Prostate gland (tissue), 2 donors: ENCODE measurements at regions not wholly inside any gene's neighbourhood (a gene's known extent, or its start where the extent isn't known, plus 50 kb on each side); places are given as distances from the start of the nearest gene placed in this dataset.

Experiments used
- DNase-seq: peaks from one replicate; pipeline ENCODE4 v3.0.0-alpha.2; 2019; ENCODE audit warnings: low spot score
- H3K27ac ChIP-seq, 2 donors: fragments of 200-600 bp; sonication (generic); 2 replicates each; pipeline ENCODE4 v1.5.1; 2017 to 2019
- H3K27me3 ChIP-seq: fragments of 200-600 bp; sonication (generic); replicated peaks from 2 replicates; pipeline ENCODE4 v1.5.1; 2019; ENCODE audit not compliant: insufficient read depth
- H3K36me3 ChIP-seq, 2 donors: fragments of 200-600 bp; sonication (generic); 1 replicate in 1 of 2; 2 replicates in 1 of 2; pipeline versions ENCODE4 v1.5.1 to v1.8.1; 2017 to 2019
- H3K4me1 ChIP-seq: fragments of 200-600 bp; sonication (generic); replicated peaks from 2 replicates; pipeline ENCODE4 v1.5.1; 2019
- H3K4me3 ChIP-seq, 2 donors: fragments of 200-600 bp; sonication (generic); 2 replicates each; pipeline ENCODE4 v1.5.1; 2017 to 2019
- H3K9me3 ChIP-seq: fragments of 200-600 bp; sonication (generic); 2 replicates; pipeline ENCODE4 v1.5.1; 2017
- POLR2A ChIP-seq: fragments of 450-650 bp; IDR thresholded peaks from one replicate; pipeline ENCODE4 v1.6.1; 2016; ENCODE audit warnings: antibody characterized with exemption, mild to moderate bottlenecking
- POLR2AphosphoS5 ChIP-seq: sonication (generic); formaldehyde crosslinking; IDR thresholded peaks from one replicate; pipeline ENCODE4 v1.6.1; 2017; ENCODE audit warnings: antibody characterized with exemption
- WGBS: methylation state at CpG from one replicate; pipeline ENCODE4 v1.1.5; 2018; 5-methylcytosine and 5-hydroxymethylcytosine counted together
- intact Hi-C: fragments of 100-400 bp; cut with DNase I; formaldehyde crosslinking; loops from one replicate; pipeline ENCODE4 v1.14.2; 2022
- TF ChIP-seq, protein P1 (sequence below), 4 experiments: fragments of 200-600 bp in 2 of 4; fragments of 450-650 bp in 2 of 4; sonication (generic) in 2 of 4; IDR thresholded peaks; 1 replicate in 3 of 4; 2 replicates in 1 of 4; pipeline ENCODE4 v1.5.1; 2016 to 2019; ENCODE audit warnings: antibody characterized with exemption in 4 of 4, mild to moderate bottlenecking in 2 of 4, moderate library complexity in 2 of 4

DNA sequence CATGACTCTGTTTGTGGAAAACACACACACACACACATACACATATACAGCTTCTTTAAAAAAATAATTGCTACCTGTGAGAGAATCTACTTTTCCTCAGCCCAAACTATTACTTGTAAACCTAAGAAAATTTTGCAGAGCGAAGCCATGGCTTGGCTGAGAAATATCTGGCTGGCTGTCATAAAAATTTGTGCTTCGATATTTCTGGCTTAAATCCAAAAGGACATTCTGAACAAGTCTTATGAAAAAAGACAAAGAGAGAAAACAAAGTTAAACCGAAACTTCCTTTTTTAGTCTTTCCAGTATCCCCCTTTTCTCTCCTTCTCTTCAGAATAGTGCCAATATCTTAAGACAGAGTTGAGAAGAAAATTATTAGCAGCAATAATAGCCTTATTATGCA is 2048.0 kb downstream of the SUCLG1 start:
- Histone ChIP-seq H3K27me3 (no peaks in the 10 kb centered on the region), H3K4me1 (no peaks in the 10 kb centered on the region), H3K36me3 (no peaks in the 10 kb centered on the region), H3K27ac (no peak overlapping the region), H3K9me3 (no peaks in the 10 kb centered on the region), H3K4me3 (no peak overlapping the region)
- 31% methylated on average over 3 of the region's 3 CpGs for WGBS
- no peak for DNase-seq
- TF ChIP-seq, protein P1, sequence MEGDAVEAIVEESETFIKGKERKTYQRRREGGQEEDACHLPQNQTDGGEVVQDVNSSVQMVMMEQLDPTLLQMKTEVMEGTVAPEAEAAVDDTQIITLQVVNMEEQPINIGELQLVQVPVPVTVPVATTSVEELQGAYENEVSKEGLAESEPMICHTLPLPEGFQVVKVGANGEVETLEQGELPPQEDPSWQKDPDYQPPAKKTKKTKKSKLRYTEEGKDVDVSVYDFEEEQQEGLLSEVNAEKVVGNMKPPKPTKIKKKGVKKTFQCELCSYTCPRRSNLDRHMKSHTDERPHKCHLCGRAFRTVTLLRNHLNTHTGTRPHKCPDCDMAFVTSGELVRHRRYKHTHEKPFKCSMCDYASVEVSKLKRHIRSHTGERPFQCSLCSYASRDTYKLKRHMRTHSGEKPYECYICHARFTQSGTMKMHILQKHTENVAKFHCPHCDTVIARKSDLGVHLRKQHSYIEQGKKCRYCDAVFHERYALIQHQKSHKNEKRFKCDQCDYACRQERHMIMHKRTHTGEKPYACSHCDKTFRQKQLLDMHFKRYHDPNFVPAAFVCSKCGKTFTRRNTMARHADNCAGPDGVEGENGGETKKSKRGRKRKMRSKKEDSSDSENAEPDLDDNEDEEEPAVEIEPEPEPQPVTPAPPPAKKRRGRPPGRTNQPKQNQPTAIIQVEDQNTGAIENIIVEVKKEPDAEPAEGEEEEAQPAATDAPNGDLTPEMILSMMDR (IDR thresholded peaks at IDR 0.05) = no peak
- no peak for TF ChIP-seq POLR2A
- TF ChIP-seq POLR2AphosphoS5 = no peak
- intact Hi-C loops = loop anchor here (5.0 kb wide), 1 partner anchor 81 kb away; no protein-coding TSS in a partner anchor

DNA sequence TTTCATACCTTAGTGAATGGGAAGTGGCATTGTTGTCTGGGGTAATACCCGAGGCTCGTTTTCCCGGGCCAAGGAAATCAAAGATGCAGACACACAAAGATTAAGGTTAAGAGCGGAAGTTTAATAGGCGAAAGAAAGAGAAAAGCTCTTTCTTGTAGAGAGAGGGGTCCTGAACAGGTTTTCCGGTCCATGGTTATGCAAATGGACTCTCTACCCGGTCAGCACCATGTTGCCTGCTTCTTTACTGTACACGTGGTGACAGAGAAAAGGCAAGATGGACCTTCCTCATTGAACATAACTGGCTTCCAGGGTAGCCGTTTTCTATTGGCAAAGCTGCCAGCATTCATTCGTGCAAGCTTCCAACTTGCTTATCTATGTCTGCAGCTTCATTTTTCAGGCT is 2063.5 kb downstream of the SUCLG1 start:
- WGBS = 77% methylated on average over 10 of the region's 10 CpGs
- H3K36me3 ChIP-seq = no peaks in the 10 kb centered on the region
- TF ChIP-seq, protein P1 (IDR thresholded peaks at IDR 0.05) = no peak
- TF ChIP-seq POLR2AphosphoS5 = no peak
- no peak for TF ChIP-seq POLR2A
- H3K27ac ChIP-seq = no peak overlapping the region
- H3K4me3 ChIP-seq = no peak overlapping the region
- DNase-seq = no peak
- H3K4me1 ChIP-seq = no peaks in the 10 kb centered on the region
- H3K9me3 ChIP-seq = no peaks in the 10 kb centered on the region
- intact Hi-C loops = no loop called here
- H3K27me3 ChIP-seq = no peaks in the 10 kb centered on the region

DNA sequence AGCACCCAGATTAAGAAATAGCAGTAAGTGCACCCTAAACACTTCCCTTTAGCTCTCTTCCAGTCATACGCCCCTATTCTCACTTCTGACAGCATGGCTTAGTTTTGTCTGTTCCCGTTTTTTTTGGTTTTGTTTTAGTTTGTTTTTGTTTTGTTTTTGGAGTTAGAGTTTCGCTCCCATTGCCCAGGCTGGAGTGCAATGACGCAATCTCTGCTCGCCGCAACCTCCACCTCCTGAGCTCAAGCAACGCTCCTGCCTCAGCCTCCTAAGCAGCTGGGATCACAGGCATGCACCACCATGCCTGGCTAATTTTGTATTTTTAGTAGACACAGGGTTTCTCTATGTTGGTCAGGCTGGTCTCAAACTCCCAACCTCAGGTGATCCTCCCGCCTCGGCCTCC is 2067.7 kb downstream of the SUCLG1 start:
- intact Hi-C loops = no loop called here
- H3K4me3 ChIP-seq = no peak overlapping the region
- TF ChIP-seq, protein P1 (IDR thresholded peaks at IDR 0.05) = no peak
- TF ChIP-seq POLR2A (no peak), POLR2AphosphoS5 (no peak)
- DNase-seq = no peak
- WGBS = 90% methylated on average over 9 of the region's 9 CpGs
- H3K36me3 ChIP-seq = no peaks in the 10 kb centered on the region
- H3K27ac ChIP-seq = no peak overlapping the region
- no peaks in the 10 kb centered on the region for H3K4me1 ChIP-seq
- H3K27me3 ChIP-seq = no peaks in the 10 kb centered on the region
- H3K9me3 ChIP-seq = no peaks in the 10 kb centered on the region

DNA sequence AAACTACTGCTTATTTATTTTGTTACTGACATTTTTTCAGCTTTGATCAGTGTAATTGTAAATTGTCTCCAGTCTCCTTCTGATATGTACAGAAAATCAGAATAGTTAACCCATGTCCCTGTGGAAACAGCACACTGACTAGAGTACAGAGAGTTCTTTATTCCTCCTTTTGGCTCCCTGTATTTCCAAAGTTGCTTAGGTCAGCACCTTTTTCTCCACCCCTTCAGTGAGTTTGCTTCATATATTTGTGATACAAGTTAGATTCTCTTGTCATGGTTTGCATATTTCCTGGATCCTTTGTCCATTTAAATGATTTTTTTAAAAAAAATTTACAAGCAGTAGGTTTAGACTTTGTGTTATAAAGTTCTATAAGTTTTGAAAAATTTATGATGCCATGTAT is 2051.1 kb upstream of the LRRTM1 start:
- no peak for DNase-seq
- no peak overlapping the region for H3K4me3 ChIP-seq
- H3K4me1 ChIP-seq = no peaks in the 10 kb centered on the region
- TF ChIP-seq POLR2AphosphoS5 (no peak), POLR2A (no peak)
- TF ChIP-seq, protein P1 (IDR thresholded peaks at IDR 0.05) = no peak
- no peak overlapping the region for H3K27ac ChIP-seq
- H3K27me3 ChIP-seq = no peaks in the 10 kb centered on the region
- no peaks in the 10 kb centered on the region for H3K9me3 ChIP-seq
- no peaks in the 10 kb centered on the region for H3K36me3 ChIP-seq
- intact Hi-C loops = no loop called here

DNA sequence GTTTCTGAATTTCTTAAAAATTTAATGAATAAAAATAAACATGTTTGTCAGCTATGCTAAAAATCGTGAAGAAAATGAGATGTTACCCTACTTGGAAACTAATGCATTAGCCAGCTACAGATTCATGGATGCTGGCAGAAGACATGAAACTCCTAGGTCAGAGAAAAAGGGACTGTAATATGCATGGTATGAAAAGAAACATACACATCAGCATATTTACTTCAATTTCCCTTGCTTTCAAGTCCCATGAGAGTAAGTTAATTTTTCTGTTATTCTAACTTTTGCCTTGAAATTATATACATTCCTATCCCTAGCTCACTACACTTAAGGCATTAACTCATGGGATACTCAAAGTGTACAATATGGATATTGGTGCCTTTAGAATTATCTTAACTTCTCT is 2041.4 kb upstream of the LRRTM1 start:
- no peak overlapping the region for H3K27ac ChIP-seq
- no peaks in the 10 kb centered on the region for H3K36me3 ChIP-seq
- DNase-seq = no peak
- intact Hi-C loops = no loop called here
- WGBS = 86% methylated on average over 1 of the region's 1 CpG
- TF ChIP-seq, protein P1 (IDR thresholded peaks at IDR 0.05) = no peak
- TF ChIP-seq POLR2AphosphoS5 (no peak), POLR2A (no peak)
- H3K4me1 ChIP-seq = no peaks in the 10 kb centered on the region
- H3K9me3 ChIP-seq = no peaks in the 10 kb centered on the region
- no peak overlapping the region for H3K4me3 ChIP-seq
- H3K27me3 ChIP-seq = no peaks in the 10 kb centered on the region
